HG03095 (cell line): ENCODE measurements at regions not wholly inside any gene's neighbourhood (a gene's known extent, or its start where the extent isn't known, plus 50 kb on each side); places are given as distances from the start of the nearest gene placed in this dataset.
"Not testable (repeated sequence)": the region's sequence is repeated elsewhere in the genome, so short reads cannot be mapped to it uniquely, and the experiment has no call there.

Source experiments
- ATAC-seq: cut with Tn5 transposase; IDR thresholded peaks from one replicate; pipeline ENCODE4 v1.9.1; 2021; ENCODE audit warnings: moderate library complexity; ENCODE audit not compliant: unreplicated experiment

GRCh38 chr20:12068121-12068520, 150.4 kb downstream of the BTBD3 start:
- no peak for ATAC-seq

GRCh38 chr20:12069181-12069580, 151.5 kb downstream of the BTBD3 start:
- ATAC-seq, result no peak

GRCh38 chr20:12072221-12072953, 154.7 kb downstream of the BTBD3 start:
- ATAC-seq, result no peak

GRCh38 chr20:12072954-12073264, 155.2 kb downstream of the BTBD3 start:
- no peak for ATAC-seq

- ATAC-seq, result no peak
Measured at GRCh38 chr20:12074111-12074655, 156.5 kb downstream of the BTBD3 start.

- ATAC-seq, result no peak
Measured at GRCh38 chr20:12076200-12076599, 158.5 kb downstream of the BTBD3 start.

GRCh38 chr20:12077875-12078274, 160.2 kb downstream of the BTBD3 start:
- no peak for ATAC-seq

GRCh38 chr20:12079490-12079889, 161.8 kb downstream of the BTBD3 start:
- ATAC-seq, result no peak

- ATAC-seq, result no peak
Measured at GRCh38 chr20:12083269-12083668, 165.6 kb downstream of the BTBD3 start.

GRCh38 chr20:12084482-12084881, 166.8 kb downstream of the BTBD3 start:
- no peak for ATAC-seq

- no peak for ATAC-seq
Measured at GRCh38 chr20:12086359-12086758, 168.7 kb downstream of the BTBD3 start.

- no peak for ATAC-seq
Measured at GRCh38 chr20:12090920-12091319, 173.2 kb downstream of the BTBD3 start.

- no peak for ATAC-seq
Measured at GRCh38 chr20:12093057-12093796, 175.5 kb downstream of the BTBD3 start.

- ATAC-seq, result not testable (repeated sequence)
Measured at GRCh38 chr20:12093797-12094190, 176.1 kb downstream of the BTBD3 start.

GRCh38 chr20:12095180-12095920, 177.7 kb downstream of the BTBD3 start:
- ATAC-seq, result no peak

- no peak for ATAC-seq
Measured at GRCh38 chr20:12098421-12098820, 180.7 kb downstream of the BTBD3 start.

GRCh38 chr20:12108846-12109245, 191.2 kb downstream of the BTBD3 start:
- no peak for ATAC-seq

- ATAC-seq, result no peak
Measured at GRCh38 chr20:12110274-12110673, 192.6 kb downstream of the BTBD3 start.

- no peak for ATAC-seq
Measured at GRCh38 chr20:12110711-12111110, 193.0 kb downstream of the BTBD3 start.

- no peak for ATAC-seq
Measured at GRCh38 chr20:12111431-12112088, 193.9 kb downstream of the BTBD3 start.

- ATAC-seq, result no peak
Measured at GRCh38 chr20:12112089-12112474, 194.4 kb downstream of the BTBD3 start.
